GM13977 (cell line): ENCODE measurements at regions not wholly inside any gene's neighbourhood (a gene's known extent, or its start where the extent isn't known, plus 50 kb on each side); places are given as distances from the start of the nearest gene placed in this dataset.
"Not testable (repeated sequence)": the region's sequence is repeated elsewhere in the genome, so short reads cannot be mapped to it uniquely, and the experiment has no call there.

Experiments
- DNase-seq: peaks from one replicate; pipeline ENCODE4 v3.0.0; 2012; ENCODE audit warnings: low spot score
- in situ Hi-C: fragments of 300-500 bp; cut with MboI; formaldehyde crosslinking; loops from one replicate; pipeline ENCODE4 v1.12.0; 2022; ENCODE audit warnings: low sequenced_read_pairs, low pct_unique_long_range_greater_than_20kb, mixed read lengths, inconsistent platforms; ENCODE audit not compliant: unreplicated experiment
- TF ChIP-seq, protein P1 (sequence below): IDR thresholded peaks from 2 replicates; pipeline ENCODE4 v1.5.1; 2012; ENCODE audit warnings: mild to moderate bottlenecking, control low read depth; ENCODE audit not compliant: insufficient read depth; ENCODE audit errors: extremely low read depth, missing control alignments

DNA sequence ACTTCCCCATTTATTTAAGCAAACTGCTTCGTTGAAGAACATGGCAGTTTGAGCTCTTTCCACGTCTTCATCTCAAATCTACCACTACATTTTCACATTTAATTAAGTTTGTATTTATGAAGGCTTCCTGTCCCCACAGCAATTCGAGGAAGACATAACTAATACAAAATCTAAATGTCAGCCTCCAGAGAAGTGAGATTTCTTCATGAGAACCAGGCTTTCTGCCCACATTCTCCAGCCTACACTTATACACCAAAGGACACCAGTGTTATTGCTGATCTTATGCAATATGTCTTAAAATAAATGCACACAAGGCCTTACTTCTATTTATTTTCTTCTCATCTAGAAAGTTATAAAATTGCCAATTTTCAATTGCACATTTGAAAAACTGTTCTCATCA, 1209.3 kb upstream of the FAM98A start:
- TF ChIP-seq, protein P1, sequence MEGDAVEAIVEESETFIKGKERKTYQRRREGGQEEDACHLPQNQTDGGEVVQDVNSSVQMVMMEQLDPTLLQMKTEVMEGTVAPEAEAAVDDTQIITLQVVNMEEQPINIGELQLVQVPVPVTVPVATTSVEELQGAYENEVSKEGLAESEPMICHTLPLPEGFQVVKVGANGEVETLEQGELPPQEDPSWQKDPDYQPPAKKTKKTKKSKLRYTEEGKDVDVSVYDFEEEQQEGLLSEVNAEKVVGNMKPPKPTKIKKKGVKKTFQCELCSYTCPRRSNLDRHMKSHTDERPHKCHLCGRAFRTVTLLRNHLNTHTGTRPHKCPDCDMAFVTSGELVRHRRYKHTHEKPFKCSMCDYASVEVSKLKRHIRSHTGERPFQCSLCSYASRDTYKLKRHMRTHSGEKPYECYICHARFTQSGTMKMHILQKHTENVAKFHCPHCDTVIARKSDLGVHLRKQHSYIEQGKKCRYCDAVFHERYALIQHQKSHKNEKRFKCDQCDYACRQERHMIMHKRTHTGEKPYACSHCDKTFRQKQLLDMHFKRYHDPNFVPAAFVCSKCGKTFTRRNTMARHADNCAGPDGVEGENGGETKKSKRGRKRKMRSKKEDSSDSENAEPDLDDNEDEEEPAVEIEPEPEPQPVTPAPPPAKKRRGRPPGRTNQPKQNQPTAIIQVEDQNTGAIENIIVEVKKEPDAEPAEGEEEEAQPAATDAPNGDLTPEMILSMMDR = no peak
- DNase-seq = no peak
- in situ Hi-C loops = no loop called here

GRCh38 chr2:34806891-34807290, 1207.8 kb upstream of the FAM98A start:
- no peak for DNase-seq
- in situ Hi-C loops = no loop called here
- TF ChIP-seq, protein P1 = no peak

DNA sequence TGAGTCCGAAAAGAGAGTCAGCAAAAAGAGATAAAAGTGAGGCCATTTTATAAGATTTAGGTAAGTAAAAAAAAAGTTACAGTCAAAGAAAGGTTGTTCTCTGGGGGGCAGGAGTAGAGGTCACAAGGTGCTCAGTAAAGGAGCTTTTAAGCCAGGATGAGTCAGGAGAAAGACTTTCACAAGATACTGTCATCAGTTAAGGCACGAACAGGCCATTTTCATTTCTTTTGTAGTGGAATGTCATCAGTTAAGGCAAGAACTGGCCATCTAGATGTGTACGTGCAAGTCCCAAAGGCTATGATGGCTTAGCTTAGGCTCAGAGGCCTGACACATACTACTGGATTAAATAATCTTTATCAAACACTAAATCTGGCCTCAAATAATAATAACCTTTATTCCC, 1207.3 kb upstream of the FAM98A start:
- TF ChIP-seq, protein P1 = no peak
- no peak for DNase-seq
- in situ Hi-C loops = no loop called here

DNA sequence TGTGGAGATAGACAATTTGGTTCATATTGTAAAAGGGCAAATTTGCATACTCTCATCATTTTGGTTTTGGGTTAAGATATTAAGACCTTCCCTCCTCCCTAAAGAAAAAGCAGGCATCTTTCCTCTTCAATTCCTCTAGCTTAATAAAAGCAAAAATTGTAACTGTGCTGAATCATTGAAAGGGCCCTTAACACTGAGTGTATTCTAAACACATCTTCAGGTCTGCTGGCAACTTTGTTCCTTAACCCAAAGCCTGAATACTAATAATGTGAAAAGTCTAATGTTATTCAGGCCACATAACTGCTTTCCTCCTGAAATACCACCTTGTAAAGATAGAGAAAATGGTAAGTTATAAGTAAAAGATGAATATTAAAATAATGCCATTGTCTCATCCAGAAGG, 1200.5 kb upstream of the FAM98A start:
- in situ Hi-C loops = no loop called here
- DNase-seq = no peak
- TF ChIP-seq, protein P1 = no peak

DNA sequence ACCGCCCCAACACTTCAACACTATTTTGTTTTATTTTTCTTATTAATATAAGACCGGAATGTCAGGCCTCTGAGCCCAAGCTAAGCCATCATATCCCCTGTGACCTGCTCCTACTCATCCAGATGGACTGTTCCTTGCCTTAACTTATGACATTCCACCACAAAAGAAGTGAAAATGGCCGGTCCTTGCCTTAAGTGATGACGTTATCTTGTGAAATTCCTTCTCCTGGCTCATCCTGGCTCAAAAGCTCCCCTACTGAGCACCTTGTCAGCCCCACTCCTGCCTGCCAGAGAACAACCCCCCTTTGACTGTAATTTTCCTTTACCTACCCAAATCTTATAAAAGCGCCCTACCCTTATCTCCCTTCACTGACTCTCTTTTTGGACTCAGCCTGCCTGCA, 1196.5 kb upstream of the FAM98A start:
- DNase-seq, in situ Hi-C loops: not testable (repeated sequence)

- in situ Hi-C loops = no loop called here
- TF ChIP-seq, protein P1 = no peak
- no peak for DNase-seq
These were observed 1190.1 kb upstream of the FAM98A start for GRCh38 chr2:34789169-34789568.

DNA sequence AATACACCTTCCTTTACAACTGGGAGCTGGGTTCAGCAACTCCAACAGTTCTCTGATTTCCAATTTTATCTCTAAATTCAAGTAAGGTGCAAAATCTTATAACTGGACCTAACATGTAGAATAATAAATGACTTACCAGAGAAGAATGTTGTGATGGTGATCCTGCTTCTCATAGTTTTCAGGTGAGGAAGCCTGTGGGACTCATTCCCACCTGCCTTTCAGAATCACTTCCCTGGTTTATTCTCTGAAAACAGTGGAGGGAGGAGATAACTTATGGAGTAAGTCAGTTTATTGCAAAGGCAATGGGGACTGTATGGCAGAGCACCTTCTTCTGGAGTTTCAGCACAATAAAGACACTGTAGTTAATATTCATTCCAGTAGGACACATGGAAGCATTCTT, 1188.2 kb upstream of the FAM98A start:
- TF ChIP-seq, protein P1 = no peak
- in situ Hi-C loops = no loop called here
- no peak for DNase-seq
